GM12878 (cell line): ENCODE measurements at regions not wholly inside any gene's neighbourhood (a gene's known extent, or its start where the extent isn't known, plus 50 kb on each side); places are given as distances from the start of the nearest gene placed in this dataset.

Experiments
- ATAC-seq: fragments of 200-7000 bp; cut with Tn5 transposase; 3 replicates; pipeline ENCODE4 v1.9.1; 2020; ENCODE audit warnings: mild to moderate bottlenecking, moderate library complexity
- BruUV-seq: library from RNA; stranded (reverse); fragments of 400-500 nt; replicated peaks from 2 replicates; lab custom pipeline; 2021; lab: Mats Ljungman, UMichigan
- CTCF ChIA-PET: fragments of 300-600 bp; sonication (Branson Sonifier 250); formaldehyde crosslinking; extraction: SDS; loops from one replicate; lab custom pipeline; 2021; ENCODE audit warnings: inconsistent platforms; lab: Yijun Ruan, JAX
- POLR2A ChIA-PET: fragments of 350-600 bp; formaldehyde crosslinking; extraction: SDS; loops from one replicate; lab custom pipeline; 2021; ENCODE audit warnings: inconsistent platforms; lab: Charles Lee
- RAD21 ChIA-PET: fragments of 300-600 bp; sonication (Branson Sonifier 250); formaldehyde crosslinking; loops from one replicate; lab custom pipeline; 2023; ENCODE audit warnings: antibody characterized with exemption; ENCODE audit not compliant: unreplicated experiment; lab: Charles Lee
- SMC1A ChIA-PET: fragments of 300-600 bp; sonication (Branson Sonifier 250); formaldehyde crosslinking; loops from one replicate; lab custom pipeline; 2023; ENCODE audit not compliant: unreplicated experiment, uncharacterized antibody; lab: Charles Lee
- DNase-seq: peaks from one replicate; pipeline ENCODE4 v3.0.0-alpha.2; 2011; ENCODE audit warnings: low read depth, low spot score
- FAIRE-seq: peaks from 3 replicates; lab custom pipeline; 2011; peaks lifted over from hg19 to GRCh38; lab: Jason Lieb, UNC
- H2AFZ ChIP-seq: 2 replicates; pipeline ENCODE4 v1.6.0; 2011; ENCODE audit warnings: low read depth, low read length, control low read depth; ENCODE audit not compliant: control insufficient read depth
- H3K27ac ChIP-seq: 2 replicates; pipeline ENCODE4 v1.5.1; 2011; ENCODE audit warnings: control low read depth; ENCODE audit not compliant: control insufficient read depth, insufficient read depth
- H3K27me3 ChIP-seq, 2 experiments: replicated peaks in 1 of 2; 2 replicates each; pipeline versions ENCODE4 v1.6.0 to v1.6.1; 2011; ENCODE audit warnings: low read length in 1 of 2; ENCODE audit not compliant: control insufficient read depth in 2 of 2, insufficient read depth in 2 of 2
- H3K36me3 ChIP-seq, 2 experiments: 2 replicates each; pipeline ENCODE4 v1.5.1; 2011; ENCODE audit warnings: low read length in 1 of 2; ENCODE audit not compliant: control insufficient read depth in 2 of 2, insufficient read depth in 2 of 2
- H3K4me1 ChIP-seq: 2 replicates; pipeline ENCODE4 v1.6.1; 2011; ENCODE audit warnings: mild to moderate bottlenecking, low read length, moderate library complexity, mixed read lengths; ENCODE audit not compliant: control insufficient read depth, insufficient read depth
- H3K4me2 ChIP-seq: 2 replicates; pipeline ENCODE4 v1.6.0; 2011; ENCODE audit warnings: control low read depth; ENCODE audit not compliant: control insufficient read depth, insufficient read depth
- H3K4me3 ChIP-seq: fragments of 200-600 bp; sonication (generic); 2 replicates; pipeline ENCODE4 v1.5.1; 2016
- H3K79me2 ChIP-seq: 2 replicates; pipeline ENCODE4 v1.6.0; 2011; ENCODE audit warnings: low read length; ENCODE audit not compliant: control insufficient read depth, insufficient read depth
- H3K9ac ChIP-seq: 2 replicates; pipeline ENCODE4 v1.8.0; 2011; ENCODE audit warnings: low read length, control low read depth, mixed read lengths; ENCODE audit not compliant: control insufficient read depth, insufficient read depth
- H3K9me3 ChIP-seq: replicated peaks from 3 replicates; pipeline ENCODE4 v1.5.1; 2011; ENCODE audit warnings: mild to moderate bottlenecking, low read length; ENCODE audit not compliant: control insufficient read depth, insufficient read depth
- H4K20me1 ChIP-seq: 2 replicates; pipeline ENCODE4 v1.6.0; 2011; ENCODE audit not compliant: control insufficient read depth, insufficient read depth
- EGR1 ChIP-seq, 2 experiments: IDR thresholded peaks; 1 replicate in 1 of 2; 2 replicates in 1 of 2; pipeline ENCODE4 v1.6.1; 2011 to 2012; ENCODE audit warnings: low read depth in 2 of 2, low read length in 2 of 2, borderline replicate concordance in 1 of 2, mild to moderate bottlenecking in 1 of 2, moderate library complexity in 1 of 2
- MYB ChIP-seq: fragments of 150-350 bp; IDR thresholded peaks from 2 replicates; pipeline ENCODE4 v1.6.1; 2014; ENCODE audit warnings: mild to moderate bottlenecking, low read depth, low read length, borderline replicate concordance
- SMC3 ChIP-seq: IDR thresholded peaks from 2 replicates; pipeline ENCODE4 v1.6.1; 2011; ENCODE audit warnings: low read length, improper control_type of control experiment, borderline replicate concordance
- SP1 ChIP-seq: IDR thresholded peaks from one replicate; pipeline ENCODE4 v1.6.1; 2011; ENCODE audit warnings: low read depth, low read length
- SRF ChIP-seq, 2 experiments: IDR thresholded peaks; 2 replicates each; pipeline ENCODE4 v1.6.1; 2011; ENCODE audit warnings: low read depth in 2 of 2, low read length in 2 of 2, mild to moderate bottlenecking in 1 of 2, moderate library complexity in 1 of 2
- TCF3 ChIP-seq: IDR thresholded peaks from 2 replicates; pipeline ENCODE4 v1.6.1; 2012; ENCODE audit warnings: low read depth, mild to moderate bottlenecking, low read length, borderline replicate concordance; ENCODE audit not compliant: insufficient read depth
- WGBS: methylation state at CpG from one replicate; pipeline ENCODE4 v1.1.6; 2016; ENCODE audit warnings: low lambda C conversion rate; ENCODE audit not compliant: insufficient replicate concordance, insufficient coverage; ENCODE audit errors: missing lambda C conversion rate; 5-methylcytosine and 5-hydroxymethylcytosine counted together
- in situ Hi-C: fragments of 300-500 bp; cut with MboI; formaldehyde crosslinking; loops from 9 replicates; pipeline ENCODE4 v1.14.3; 2018; ENCODE audit warnings: mixed read lengths
- intact Hi-C: fragments of 100-400 bp; cut with micrococcal nuclease; formaldehyde crosslinking; loops from one replicate; pipeline ENCODE4 v1.14.2; 2022; ENCODE audit not compliant: unreplicated experiment
- TF ChIP-seq, protein P1 (sequence below): fragments of 450-650 bp; IDR thresholded peaks from 2 replicates; pipeline ENCODE4 v1.6.1; 2014; ENCODE audit warnings: mild to moderate bottlenecking
- TF ChIP-seq, protein P2 (sequence below): fragments of 450-650 bp; IDR thresholded peaks from 2 replicates; pipeline ENCODE4 v1.6.1; 2018; ENCODE audit warnings: mild to moderate bottlenecking, low read depth, moderate library complexity; ENCODE audit not compliant: partially characterized antibody

DNA sequence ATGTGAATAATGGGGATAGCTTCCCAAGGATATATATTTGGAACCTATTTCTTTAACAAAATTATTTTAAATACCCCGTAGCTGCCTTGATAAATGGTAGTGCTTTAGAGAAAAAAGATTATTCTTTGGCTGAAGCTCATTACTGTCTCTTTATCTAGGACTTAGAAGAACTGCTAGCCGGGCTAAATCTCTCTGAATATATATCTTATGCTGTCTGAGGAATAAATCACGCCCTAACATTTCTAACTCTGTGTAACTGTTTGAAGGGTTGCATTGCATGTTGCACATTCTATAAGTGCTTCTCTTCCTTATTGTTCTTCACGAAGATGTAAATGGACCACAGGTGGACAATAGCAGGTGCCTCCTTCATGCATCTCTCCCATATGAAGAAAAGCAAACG lies 585.0 kb upstream of the ZP4 start:
- no peak overlapping the region for H2AFZ ChIP-seq
- no peaks in the 10 kb centered on the region for H3K36me3 ChIP-seq
- H4K20me1 ChIP-seq = no peaks in the 10 kb centered on the region
- DNase-seq (no peak), ATAC-seq (no peak), FAIRE-seq (no peak)
- ChIA-PET POLR2A (no interaction called here), CTCF (no interaction called here), SMC1A (no interaction called here), RAD21 (no interaction called here)
- H3K4me2 ChIP-seq = no peak overlapping the region
- BruUV-seq = no TSS peak
- 7% methylated on average over 5 of the region's 5 CpGs for WGBS
- no peaks in the 10 kb centered on the region for H3K4me1 ChIP-seq
- TF ChIP-seq TCF3 = no peak
- H3K27me3 ChIP-seq = no peaks in the 10 kb centered on the region
- no peak overlapping the region for H3K9ac ChIP-seq
- intact Hi-C loops (no loop called here), in situ Hi-C loops (no loop called here)
- no peaks in the 10 kb centered on the region for H3K79me2 ChIP-seq
- no peaks in the 10 kb centered on the region for H3K9me3 ChIP-seq
- no peak overlapping the region for H3K27ac ChIP-seq
- H3K4me3 ChIP-seq = no peak overlapping the region

DNA sequence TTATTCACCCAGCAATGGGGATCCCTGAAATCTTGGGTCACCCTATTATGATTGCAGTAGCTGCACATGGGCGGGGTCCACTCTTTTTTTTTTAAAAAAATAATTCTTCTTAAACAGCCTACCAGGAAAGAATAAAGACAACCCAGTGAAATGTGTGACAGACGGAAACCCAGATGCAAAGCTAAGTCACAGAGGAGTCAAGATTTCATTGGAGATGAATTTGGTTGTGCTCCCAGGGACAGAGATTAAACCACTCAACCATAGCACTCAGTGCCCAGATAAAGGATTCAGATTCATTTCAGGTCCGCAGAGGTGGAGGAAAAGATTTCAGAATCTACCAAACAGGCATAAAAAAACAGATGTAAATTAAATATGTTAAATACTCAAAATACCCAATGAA lies 583.5 kb upstream of the ZP4 start:
- Histone ChIP-seq H2AFZ (no peak overlapping the region), H3K4me2 (no peak overlapping the region), H4K20me1 (no peaks in the 10 kb centered on the region), H3K4me3 (no peak overlapping the region), H3K27me3 (no peaks in the 10 kb centered on the region), H3K9ac (no peak overlapping the region), H3K9me3 (no peaks in the 10 kb centered on the region), H3K36me3 (no peaks in the 10 kb centered on the region), H3K4me1 (no peaks in the 10 kb centered on the region), H3K27ac (no peak overlapping the region), H3K79me2 (no peaks in the 10 kb centered on the region)
- CTCF ChIA-PET = no interaction called here
- FAIRE-seq = no peak
- in situ Hi-C loops = no loop called here
- intact Hi-C loops = no loop called here
- RAD21 ChIA-PET = no interaction called here
- POLR2A ChIA-PET = no interaction called here
- SMC1A ChIA-PET = no interaction called here
- no peak for DNase-seq
- 3% methylated on average over 3 of the region's 3 CpGs for WGBS
- no TSS peak for BruUV-seq
- TF ChIP-seq SRF (IDR thresholded peaks at IDR 0.05; ENCODE audit: low read depth in 2 of 2, low read length in 2 of 2) = no peak
- TF ChIP-seq, protein P1, sequence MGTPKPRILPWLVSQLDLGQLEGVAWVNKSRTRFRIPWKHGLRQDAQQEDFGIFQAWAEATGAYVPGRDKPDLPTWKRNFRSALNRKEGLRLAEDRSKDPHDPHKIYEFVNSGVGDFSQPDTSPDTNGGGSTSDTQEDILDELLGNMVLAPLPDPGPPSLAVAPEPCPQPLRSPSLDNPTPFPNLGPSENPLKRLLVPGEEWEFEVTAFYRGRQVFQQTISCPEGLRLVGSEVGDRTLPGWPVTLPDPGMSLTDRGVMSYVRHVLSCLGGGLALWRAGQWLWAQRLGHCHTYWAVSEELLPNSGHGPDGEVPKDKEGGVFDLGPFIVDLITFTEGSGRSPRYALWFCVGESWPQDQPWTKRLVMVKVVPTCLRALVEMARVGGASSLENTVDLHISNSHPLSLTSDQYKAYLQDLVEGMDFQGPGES = no peak
- TF ChIP-seq SP1 = no peak
- TF ChIP-seq MYB = no peak
- no peak for TF ChIP-seq SMC3
- no peak for TF ChIP-seq EGR1 (IDR thresholded peaks at IDR 0.05; ENCODE audit: borderline replicate concordance in 1 of 2, low read depth in 2 of 2, low read length in 2 of 2)
- TF ChIP-seq, protein P2, sequence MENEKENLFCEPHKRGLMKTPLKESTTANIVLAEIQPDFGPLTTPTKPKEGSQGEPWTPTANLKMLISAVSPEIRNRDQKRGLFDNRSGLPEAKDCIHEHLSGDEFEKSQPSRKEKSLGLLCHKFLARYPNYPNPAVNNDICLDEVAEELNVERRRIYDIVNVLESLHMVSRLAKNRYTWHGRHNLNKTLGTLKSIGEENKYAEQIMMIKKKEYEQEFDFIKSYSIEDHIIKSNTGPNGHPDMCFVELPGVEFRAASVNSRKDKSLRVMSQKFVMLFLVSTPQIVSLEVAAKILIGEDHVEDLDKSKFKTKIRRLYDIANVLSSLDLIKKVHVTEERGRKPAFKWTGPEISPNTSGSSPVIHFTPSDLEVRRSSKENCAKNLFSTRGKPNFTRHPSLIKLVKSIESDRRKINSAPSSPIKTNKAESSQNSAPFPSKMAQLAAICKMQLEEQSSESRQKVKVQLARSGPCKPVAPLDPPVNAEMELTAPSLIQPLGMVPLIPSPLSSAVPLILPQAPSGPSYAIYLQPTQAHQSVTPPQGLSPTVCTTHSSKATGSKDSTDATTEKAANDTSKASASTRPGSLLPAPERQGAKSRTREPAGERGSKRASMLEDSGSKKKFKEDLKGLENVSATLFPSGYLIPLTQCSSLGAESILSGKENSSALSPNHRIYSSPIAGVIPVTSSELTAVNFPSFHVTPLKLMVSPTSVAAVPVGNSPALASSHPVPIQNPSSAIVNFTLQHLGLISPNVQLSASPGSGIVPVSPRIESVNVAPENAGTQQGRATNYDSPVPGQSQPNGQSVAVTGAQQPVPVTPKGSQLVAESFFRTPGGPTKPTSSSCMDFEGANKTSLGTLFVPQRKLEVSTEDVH = no peak
- ATAC-seq = no peak
